CD4-positive, alpha-beta T cell treated with Interferon alpha-2 for 1 hour (primary cell): ENCODE measurements at regions not wholly inside any gene's neighbourhood (a gene's known extent, or its start where the extent isn't known, plus 50 kb on each side); places are given as distances from the start of the nearest gene placed in this dataset.
A peak's percentile ranks its signal among the peaks of the same experiment; 100 is the strongest.
"Not testable (repeated sequence)": the region's sequence is repeated elsewhere in the genome, so short reads cannot be mapped to it uniquely, and the experiment has no call there.

ENCODE experiments used
- DNase-seq, 2 donors: peaks; one replicate each; pipeline ENCODE4 v3.0.0-alpha.2; 2020 to 2022

GRCh38 chr11:128151780-128152179 is 435.6 kb downstream of the ETS1 start:
- DNase-seq = no peak

DNA sequence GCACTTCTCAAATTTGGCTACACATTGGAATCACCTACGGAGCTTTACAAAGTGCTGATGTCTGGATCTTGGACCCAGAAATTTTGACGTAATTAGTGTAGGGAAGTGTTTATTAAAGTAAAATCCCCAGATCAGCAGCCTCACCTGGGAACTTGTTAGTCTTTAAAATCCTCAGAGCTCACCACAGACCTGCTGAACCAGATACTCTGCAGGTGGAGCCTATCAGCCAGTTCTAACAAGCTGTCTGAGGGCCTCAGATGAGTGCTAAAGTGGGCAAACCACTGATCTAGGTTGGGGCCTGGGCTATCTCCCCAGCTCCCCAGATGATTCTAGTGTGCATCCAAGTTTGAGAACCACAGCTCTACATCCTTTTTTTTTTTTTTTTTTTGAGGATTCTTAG is 436.0 kb downstream of the ETS1 start:
- DNase-seq = no peak

- DNase-seq = no peak
Measured at GRCh38 chr11:128148208-128148607, 439.1 kb downstream of the ETS1 start.

- no peak for DNase-seq
Measured at GRCh38 chr11:128146926-128147605, 440.3 kb downstream of the ETS1 start.

DNA sequence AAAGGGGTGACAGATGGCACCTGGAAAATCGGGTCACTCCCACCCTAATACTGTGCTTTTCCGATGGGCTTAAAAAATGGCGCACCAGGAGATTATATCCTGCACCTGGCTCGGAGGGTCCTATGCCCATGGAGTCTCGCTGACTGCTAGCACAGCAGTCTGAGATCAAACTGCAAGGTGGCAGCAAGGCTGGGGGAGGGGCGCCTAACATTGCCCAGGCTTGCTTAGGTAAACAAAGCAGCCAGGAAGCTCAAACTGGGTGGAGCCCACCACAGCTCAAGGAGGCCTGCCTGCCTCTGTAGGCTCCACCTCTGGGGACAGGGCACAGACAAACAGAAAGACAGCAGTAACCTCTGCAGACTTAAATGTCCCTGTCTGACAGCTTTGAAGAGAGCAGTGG is 447.1 kb downstream of the ETS1 start:
- DNase-seq = not testable (repeated sequence)

- no peak for DNase-seq
Measured at GRCh38 chr11:128135451-128135850, 451.9 kb downstream of the ETS1 start.

GRCh38 chr11:128133501-128133900 is 453.9 kb downstream of the ETS1 start:
- DNase-seq = no peak

- no peak for DNase-seq
Measured at GRCh38 chr11:128130052-128130451, 457.3 kb downstream of the ETS1 start.

DNA sequence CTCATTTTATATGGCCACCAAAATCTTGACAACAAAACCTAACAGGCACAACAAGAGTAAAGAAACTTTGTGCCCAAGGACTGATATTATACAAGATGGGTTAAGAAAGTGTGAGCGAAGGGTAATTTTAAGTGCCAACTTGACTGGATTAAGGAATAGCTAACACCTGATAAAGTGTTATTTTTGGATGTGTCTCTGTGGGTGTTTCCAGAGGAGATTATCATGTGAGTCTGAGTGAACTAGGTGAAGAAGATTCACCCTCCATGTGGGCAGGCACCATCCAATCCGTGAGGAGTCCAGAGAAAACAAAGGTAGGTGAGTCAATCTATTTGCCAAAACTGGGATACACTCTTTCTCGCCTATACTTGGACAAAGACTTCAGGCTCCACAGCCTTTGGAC is 461.6 kb downstream of the ETS1 start:
- DNase-seq = no peak

GRCh38 chr11:128116885-128117284 is 470.5 kb downstream of the ETS1 start:
- DNase-seq = no peak

DNA sequence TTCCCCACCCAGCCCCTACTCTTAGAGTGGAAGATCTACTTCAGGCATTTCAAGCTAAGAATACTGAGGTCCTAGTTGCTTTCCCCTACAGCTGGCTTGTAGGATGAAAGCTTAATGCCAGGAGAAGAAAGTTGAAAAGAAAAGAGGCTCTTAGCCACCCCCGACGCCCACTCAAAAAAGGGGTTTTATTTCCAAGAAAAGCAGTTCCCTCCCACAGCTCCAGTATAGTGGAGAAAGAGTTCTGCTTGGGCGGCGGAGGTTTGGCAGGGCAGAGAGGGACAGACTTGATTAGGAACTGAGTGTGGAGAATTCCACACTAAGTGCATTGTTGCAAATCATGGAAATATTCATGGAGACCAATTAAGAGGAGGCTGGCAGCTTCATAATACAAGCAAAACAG is 470.9 kb downstream of the ETS1 start:
- DNase-seq = no peak

GRCh38 chr11:128105950-128106349 is 481.4 kb downstream of the ETS1 start:
- no peak for DNase-seq

- DNase-seq = no peak
Measured at GRCh38 chr11:128105511-128105910, 481.8 kb downstream of the ETS1 start.

- no peak for DNase-seq
Measured at GRCh38 chr11:128103278-128103873, 484.0 kb downstream of the ETS1 start.

GRCh38 chr11:128098781-128099180 is 488.6 kb downstream of the ETS1 start:
- no peak for DNase-seq

DNA sequence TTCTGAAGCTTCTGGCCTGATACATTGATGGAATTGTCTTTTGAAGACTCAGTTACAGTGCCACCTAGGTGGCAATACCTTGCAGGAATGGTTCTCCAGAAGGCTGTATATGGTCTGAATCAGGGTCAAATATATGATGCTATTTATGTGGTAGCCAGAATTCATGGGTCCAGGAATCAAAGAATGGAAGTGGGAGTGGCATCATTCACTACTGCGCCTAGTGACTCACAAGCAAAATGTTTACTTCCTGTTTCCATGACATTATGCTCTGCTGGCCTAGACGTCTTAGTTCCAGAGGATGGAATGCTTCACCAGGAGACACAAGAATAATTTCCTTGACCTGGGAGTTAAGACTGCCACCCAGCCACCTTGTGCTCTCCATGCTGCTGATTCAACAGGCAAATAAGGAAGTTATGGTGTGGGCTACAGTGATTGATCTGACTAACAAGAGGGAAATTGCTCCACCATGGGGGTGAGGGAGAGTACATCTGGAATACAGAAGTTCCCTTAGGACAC is 491.8 kb downstream of the ETS1 start:
- no peak for DNase-seq

GRCh38 chr11:128093689-128094088 is 493.7 kb downstream of the ETS1 start:
- DNase-seq = no peak

- DNase-seq = no peak
Measured at GRCh38 chr11:128089962-128090361, 497.4 kb downstream of the ETS1 start.

GRCh38 chr11:128086794-128087193 is 500.6 kb downstream of the ETS1 start:
- peak in 1 of 2 donors; percentile 34 for DNase-seq

GRCh38 chr11:128085276-128085675 is 502.1 kb downstream of the ETS1 start:
- DNase-seq = no peak

DNA sequence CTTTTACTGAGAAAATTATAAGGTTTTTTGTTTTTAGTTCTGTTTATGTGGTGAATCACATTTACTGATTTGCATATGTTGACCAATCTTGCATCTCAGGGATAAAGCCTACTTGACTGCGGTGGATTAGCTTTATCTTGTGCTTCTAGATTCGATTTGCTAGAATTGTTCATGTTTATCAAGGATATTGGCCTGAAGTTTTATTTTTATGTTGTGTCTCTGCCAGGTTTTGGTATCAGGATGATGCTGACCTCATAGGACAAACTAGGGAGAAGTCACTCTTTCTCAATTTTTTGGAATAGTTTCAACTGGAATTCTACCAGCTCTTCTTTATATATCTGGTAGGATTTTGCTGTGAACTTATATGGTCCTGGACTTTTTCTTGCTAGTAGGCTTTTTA is 504.8 kb downstream of the ETS1 start:
- DNase-seq = no peak

GRCh38 chr11:128069665-128070064 is 517.7 kb downstream of the ETS1 start:
- no peak for DNase-seq

DNA sequence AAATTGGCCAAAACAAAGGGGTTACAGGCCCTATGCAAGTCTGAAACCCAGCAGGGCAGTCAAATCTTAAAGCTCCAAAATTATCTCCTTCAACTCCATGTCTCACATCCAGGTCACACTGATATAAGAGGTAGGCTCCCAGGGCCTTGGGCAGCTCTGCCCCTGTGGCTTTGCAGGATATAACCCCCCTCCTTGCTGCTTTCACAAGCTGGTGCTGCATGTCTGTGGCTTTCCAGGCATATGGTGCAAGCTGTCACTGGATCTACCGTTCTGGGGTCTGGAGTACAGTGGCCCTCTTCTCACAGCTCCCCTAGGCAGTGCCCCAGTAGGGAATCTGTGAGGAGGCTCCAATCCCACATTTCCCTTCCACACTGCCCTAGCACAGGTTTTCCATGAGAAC is 519.6 kb downstream of the ETS1 start:
- DNase-seq = no peak

DNA sequence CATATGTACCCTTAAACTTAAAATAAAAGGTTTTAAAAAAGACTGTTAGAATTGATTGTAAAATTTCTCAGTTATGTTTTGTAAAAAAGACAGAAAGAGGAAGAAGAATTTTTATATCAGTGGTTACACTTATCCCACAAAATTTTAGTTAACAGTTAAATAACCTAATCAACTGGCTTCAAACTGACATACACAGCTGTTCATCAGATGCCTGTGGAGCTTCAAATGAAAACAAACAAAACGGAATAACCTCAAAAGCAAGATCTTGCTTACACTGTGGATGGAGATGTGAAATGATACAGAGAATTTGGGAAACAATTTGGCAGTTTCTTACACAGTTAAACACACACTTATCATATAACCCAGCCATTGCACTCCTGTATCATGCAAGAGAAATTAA is 521.0 kb downstream of the ETS1 start:
- no peak for DNase-seq
